ENCODE measurements at regions not wholly inside any gene's neighbourhood (a gene's known extent, or its start where the extent isn't known, plus 50 kb on each side); places are given as distances from the start of the nearest gene placed in this dataset.

DNA sequence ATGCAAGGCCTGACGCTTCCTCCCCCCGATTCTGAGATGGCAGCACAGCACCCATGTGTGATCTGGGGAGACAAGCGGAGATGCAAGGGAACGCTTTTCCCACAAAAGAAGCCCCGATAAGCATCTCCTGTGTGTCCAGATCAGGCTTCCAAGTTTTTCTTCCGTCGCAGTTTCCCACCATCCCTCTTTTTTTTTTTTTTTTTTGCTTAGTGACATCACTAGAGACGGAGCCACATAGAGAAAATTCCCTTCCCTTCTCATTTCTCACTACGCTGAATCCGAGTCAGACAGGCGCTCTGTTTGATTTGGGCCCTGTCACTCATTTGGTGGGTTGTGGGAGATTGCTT lies 160.9 kb downstream of the HSD17B3 start:
- no peaks in the 10 kb centered on the region for H3K36me3 ChIP-seq (ENCODE audit: insufficient read depth, low read length)
- DNase-seq: no peak
- no peak overlapping the region for H2AFZ ChIP-seq (ENCODE audit: low read depth, low read length)
- no peak for ATAC-seq (ENCODE audit: insufficient read depth, low read depth)
- H3K27me3 ChIP-seq (ENCODE audit: insufficient read depth, low read length, poor library complexity): peaks cover 8% of the 10 kb centered on the region
- no peak overlapping the region for H3K4me3 ChIP-seq (ENCODE audit: low read depth in 1 of 2, low read length in 2 of 2)
- H3K9me3 ChIP-seq (ENCODE audit: insufficient read depth, low read length, severe bottlenecking): no peaks in the 10 kb centered on the region
- H3K4me1 ChIP-seq (ENCODE audit: insufficient read depth, low read length): no peaks in the 10 kb centered on the region
- H3K4me2 ChIP-seq (ENCODE audit: insufficient read depth, low read length): no peak overlapping the region
- TF ChIP-seq, protein P1, sequence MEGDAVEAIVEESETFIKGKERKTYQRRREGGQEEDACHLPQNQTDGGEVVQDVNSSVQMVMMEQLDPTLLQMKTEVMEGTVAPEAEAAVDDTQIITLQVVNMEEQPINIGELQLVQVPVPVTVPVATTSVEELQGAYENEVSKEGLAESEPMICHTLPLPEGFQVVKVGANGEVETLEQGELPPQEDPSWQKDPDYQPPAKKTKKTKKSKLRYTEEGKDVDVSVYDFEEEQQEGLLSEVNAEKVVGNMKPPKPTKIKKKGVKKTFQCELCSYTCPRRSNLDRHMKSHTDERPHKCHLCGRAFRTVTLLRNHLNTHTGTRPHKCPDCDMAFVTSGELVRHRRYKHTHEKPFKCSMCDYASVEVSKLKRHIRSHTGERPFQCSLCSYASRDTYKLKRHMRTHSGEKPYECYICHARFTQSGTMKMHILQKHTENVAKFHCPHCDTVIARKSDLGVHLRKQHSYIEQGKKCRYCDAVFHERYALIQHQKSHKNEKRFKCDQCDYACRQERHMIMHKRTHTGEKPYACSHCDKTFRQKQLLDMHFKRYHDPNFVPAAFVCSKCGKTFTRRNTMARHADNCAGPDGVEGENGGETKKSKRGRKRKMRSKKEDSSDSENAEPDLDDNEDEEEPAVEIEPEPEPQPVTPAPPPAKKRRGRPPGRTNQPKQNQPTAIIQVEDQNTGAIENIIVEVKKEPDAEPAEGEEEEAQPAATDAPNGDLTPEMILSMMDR (IDR thresholded peaks at IDR 0.05; ENCODE audit: borderline replicate concordance, extremely low read depth, low read length, poor library complexity, severe bottlenecking): no peak
- no peak for TF ChIP-seq EZH2 (IDR thresholded peaks at IDR 0.05; ENCODE audit: borderline replicate concordance, low read depth, low read length, severe bottlenecking)
- no peaks in the 10 kb centered on the region for H3K79me2 ChIP-seq (ENCODE audit: insufficient read depth, low read length)
- H4K20me1 ChIP-seq (ENCODE audit: insufficient read depth, low read length): no peaks in the 10 kb centered on the region; the same call in 1 of the 2 replicates
- no peak overlapping the region for H3K9ac ChIP-seq (ENCODE audit: low read depth, low read length)
- H3K27ac ChIP-seq (ENCODE audit: low read length): no peak overlapping the region

DNA sequence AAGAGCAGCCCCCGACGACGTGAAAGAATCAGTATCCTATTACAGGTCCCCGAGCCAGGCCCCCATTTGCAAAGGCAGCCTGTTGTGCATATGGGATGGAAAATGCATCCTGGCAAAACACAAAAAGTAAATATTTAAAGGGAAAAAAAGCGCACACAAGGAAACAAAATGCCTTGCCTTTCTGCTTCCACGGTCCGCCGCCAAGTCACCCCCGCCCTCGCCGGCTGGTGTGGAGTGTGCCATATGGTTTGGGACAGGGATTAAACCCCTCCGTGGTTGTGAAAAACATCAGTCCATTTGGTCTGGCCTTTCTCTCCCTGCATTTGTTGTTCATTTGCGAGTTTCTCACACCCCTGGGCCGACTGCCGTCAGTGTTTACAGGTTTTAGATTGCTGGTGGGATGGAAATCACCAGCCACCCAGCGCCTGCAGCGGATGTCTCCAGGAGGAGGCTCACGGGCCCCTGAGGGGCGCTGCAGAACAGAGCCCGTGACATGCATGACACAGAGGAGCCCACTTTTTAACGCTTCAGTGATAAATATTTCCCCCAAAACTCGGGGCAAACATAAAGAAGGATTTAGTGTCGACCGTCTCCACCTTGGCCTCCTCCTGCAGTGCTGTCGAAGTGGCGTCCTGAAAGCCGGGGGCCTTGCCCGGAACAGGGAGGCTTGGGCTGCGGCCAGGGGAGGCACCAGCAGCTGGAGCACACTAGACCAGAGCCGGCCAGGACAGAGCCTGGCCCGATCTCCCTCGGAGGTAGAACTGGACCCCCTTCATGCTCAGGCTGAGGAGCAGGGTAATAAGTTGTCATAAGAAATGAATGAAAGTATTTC lies 161.5 kb downstream of the HSD17B3 start:
- H3K27ac ChIP-seq (ENCODE audit: low read length): no peak overlapping the region
- no peak for ATAC-seq (ENCODE audit: insufficient read depth, low read depth)

DNA sequence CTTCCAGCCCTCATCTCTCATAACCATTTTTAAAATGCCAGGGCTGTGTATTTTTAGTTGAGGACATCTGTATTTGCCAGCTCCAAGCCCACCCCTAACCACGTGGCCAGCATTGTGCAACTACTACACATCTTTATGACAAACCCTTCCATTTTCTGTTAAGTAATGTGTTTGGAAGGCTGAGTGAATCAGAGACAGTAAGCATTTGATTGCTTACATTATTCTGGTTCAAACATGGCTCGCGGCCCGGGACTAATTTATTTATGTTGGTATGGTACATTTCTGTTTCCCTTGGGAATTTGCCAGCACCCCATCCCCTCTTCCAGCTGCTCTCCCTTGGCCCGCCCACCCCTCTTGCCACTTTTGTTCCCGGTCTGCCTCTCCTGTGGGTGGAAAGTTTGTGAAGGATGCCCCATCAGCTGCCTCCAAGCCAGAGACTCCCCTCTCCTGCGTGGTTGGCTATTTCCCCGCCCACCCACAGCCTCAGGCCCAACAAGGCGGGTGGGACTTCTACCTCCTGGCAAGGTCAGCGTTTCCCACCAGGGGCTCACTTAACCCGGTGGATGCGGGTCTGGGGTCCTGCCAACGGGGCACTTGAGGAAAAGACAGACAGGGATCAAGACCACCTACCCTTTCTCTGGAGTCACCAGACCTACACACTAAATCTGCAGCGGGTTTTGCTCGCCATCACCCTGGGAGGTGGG lies 162.2 kb downstream of the HSD17B3 start:
- H3K4me2 ChIP-seq (ENCODE audit: insufficient read depth, low read length): no peak overlapping the region
- no peak for ATAC-seq (ENCODE audit: insufficient read depth, low read depth)
- H3K4me1 ChIP-seq (ENCODE audit: insufficient read depth, low read length): no peaks in the 10 kb centered on the region

More for the DNA sequence above, 161.5 kb downstream of the HSD17B3 start:
- Histone ChIP-seq H3K36me3 (ENCODE audit: insufficient read depth, low read length) (no peaks in the 10 kb centered on the region), H4K20me1 (ENCODE audit: insufficient read depth, low read length) (no peaks in the 10 kb centered on the region; the same call in 1 of the 2 replicates), H3K79me2 (ENCODE audit: insufficient read depth, low read length) (no peaks in the 10 kb centered on the region), H3K4me1 (ENCODE audit: insufficient read depth, low read length) (no peaks in the 10 kb centered on the region), H3K27me3 (ENCODE audit: insufficient read depth, low read length, poor library complexity) (peaks cover 10% of the 10 kb centered on the region), H3K4me3 (ENCODE audit: low read depth in 1 of 2, low read length in 2 of 2) (no peak overlapping the region), H3K9me3 (ENCODE audit: insufficient read depth, low read length, severe bottlenecking) (no peaks in the 10 kb centered on the region), H2AFZ (ENCODE audit: low read depth, low read length) (no peak overlapping the region), H3K4me2 (ENCODE audit: insufficient read depth, low read length) (no peak overlapping the region), H3K9ac (ENCODE audit: low read depth, low read length) (no peak overlapping the region)
- DNase-seq: no peak
- TF ChIP-seq EZH2 (IDR thresholded peaks at IDR 0.05; ENCODE audit: borderline replicate concordance, low read depth, low read length, severe bottlenecking): no peak
- TF ChIP-seq, protein P1 (IDR thresholded peaks at IDR 0.05; ENCODE audit: borderline replicate concordance, extremely low read depth, low read length, poor library complexity, severe bottlenecking): no peak

More for the DNA sequence above, 162.2 kb downstream of the HSD17B3 start:
- H3K9me3 ChIP-seq (ENCODE audit: insufficient read depth, low read length, severe bottlenecking): no peaks in the 10 kb centered on the region
- H3K27me3 ChIP-seq (ENCODE audit: insufficient read depth, low read length, poor library complexity): peaks cover 13% of the 10 kb centered on the region
- no peak for TF ChIP-seq EZH2 (IDR thresholded peaks at IDR 0.05; ENCODE audit: borderline replicate concordance, low read depth, low read length, severe bottlenecking)
- TF ChIP-seq, protein P1 (IDR thresholded peaks at IDR 0.05; ENCODE audit: borderline replicate concordance, extremely low read depth, low read length, poor library complexity, severe bottlenecking): no peak
- H2AFZ ChIP-seq (ENCODE audit: low read depth, low read length): no peak overlapping the region
- no peak overlapping the region for H3K4me3 ChIP-seq (ENCODE audit: low read depth in 1 of 2, low read length in 2 of 2)
- no peak for DNase-seq
- H3K27ac ChIP-seq (ENCODE audit: low read length): no peak overlapping the region
- no peak overlapping the region for H3K9ac ChIP-seq (ENCODE audit: low read depth, low read length)
- no peaks in the 10 kb centered on the region for H3K36me3 ChIP-seq (ENCODE audit: insufficient read depth, low read length)
- H3K79me2 ChIP-seq (ENCODE audit: insufficient read depth, low read length): no peaks in the 10 kb centered on the region
- no peaks in the 10 kb centered on the region; the same call in 1 of the 2 replicates for H4K20me1 ChIP-seq (ENCODE audit: insufficient read depth, low read length)

Data from DND-41 (cell line).